GM12878 (cell line): ENCODE measurements at regions not wholly inside any gene's neighbourhood (a gene's known extent, or its start where the extent isn't known, plus 50 kb on each side); places are given as distances from the start of the nearest gene placed in this dataset.

ENCODE experiments used
- ATAC-seq: fragments of 200-7000 bp; cut with Tn5 transposase; 3 replicates; pipeline ENCODE4 v1.9.1; 2020; ENCODE audit warnings: mild to moderate bottlenecking, moderate library complexity
- BruUV-seq: library from RNA; stranded (reverse); fragments of 400-500 nt; replicated peaks from 2 replicates; lab custom pipeline; 2021; lab: Mats Ljungman, UMichigan
- CTCF ChIA-PET: fragments of 300-600 bp; sonication (Branson Sonifier 250); formaldehyde crosslinking; extraction: SDS; loops from one replicate; lab custom pipeline; 2021; ENCODE audit warnings: inconsistent platforms; lab: Yijun Ruan, JAX
- POLR2A ChIA-PET: fragments of 350-600 bp; formaldehyde crosslinking; extraction: SDS; loops from one replicate; lab custom pipeline; 2021; ENCODE audit warnings: inconsistent platforms; lab: Charles Lee
- RAD21 ChIA-PET: fragments of 300-600 bp; sonication (Branson Sonifier 250); formaldehyde crosslinking; loops from one replicate; lab custom pipeline; 2023; ENCODE audit warnings: antibody characterized with exemption; ENCODE audit not compliant: unreplicated experiment; lab: Charles Lee
- SMC1A ChIA-PET: fragments of 300-600 bp; sonication (Branson Sonifier 250); formaldehyde crosslinking; loops from one replicate; lab custom pipeline; 2023; ENCODE audit not compliant: unreplicated experiment, uncharacterized antibody; lab: Charles Lee
- DNase-seq: peaks from one replicate; pipeline ENCODE4 v3.0.0-alpha.2; 2011; ENCODE audit warnings: low read depth, low spot score
- FAIRE-seq: peaks from 3 replicates; lab custom pipeline; 2011; peaks lifted over from hg19 to GRCh38; lab: Jason Lieb, UNC
- H2AFZ ChIP-seq: 2 replicates; pipeline ENCODE4 v1.6.0; 2011; ENCODE audit warnings: low read depth, low read length, control low read depth; ENCODE audit not compliant: control insufficient read depth
- H3K27ac ChIP-seq: 2 replicates; pipeline ENCODE4 v1.5.1; 2011; ENCODE audit warnings: control low read depth; ENCODE audit not compliant: control insufficient read depth, insufficient read depth
- H3K27me3 ChIP-seq, 2 experiments: replicated peaks in 1 of 2; 2 replicates each; pipeline versions ENCODE4 v1.6.0 to v1.6.1; 2011; ENCODE audit warnings: low read length in 1 of 2; ENCODE audit not compliant: control insufficient read depth in 2 of 2, insufficient read depth in 2 of 2
- H3K36me3 ChIP-seq, 2 experiments: 2 replicates each; pipeline ENCODE4 v1.5.1; 2011; ENCODE audit warnings: low read length in 1 of 2; ENCODE audit not compliant: control insufficient read depth in 2 of 2, insufficient read depth in 2 of 2
- H3K4me1 ChIP-seq: 2 replicates; pipeline ENCODE4 v1.6.1; 2011; ENCODE audit warnings: mild to moderate bottlenecking, low read length, moderate library complexity, mixed read lengths; ENCODE audit not compliant: control insufficient read depth, insufficient read depth
- H3K4me2 ChIP-seq: 2 replicates; pipeline ENCODE4 v1.6.0; 2011; ENCODE audit warnings: control low read depth; ENCODE audit not compliant: control insufficient read depth, insufficient read depth
- H3K4me3 ChIP-seq: fragments of 200-600 bp; sonication (generic); 2 replicates; pipeline ENCODE4 v1.5.1; 2016
- H3K79me2 ChIP-seq: 2 replicates; pipeline ENCODE4 v1.6.0; 2011; ENCODE audit warnings: low read length; ENCODE audit not compliant: control insufficient read depth, insufficient read depth
- H3K9ac ChIP-seq: 2 replicates; pipeline ENCODE4 v1.8.0; 2011; ENCODE audit warnings: low read length, control low read depth, mixed read lengths; ENCODE audit not compliant: control insufficient read depth, insufficient read depth
- H3K9me3 ChIP-seq: replicated peaks from 3 replicates; pipeline ENCODE4 v1.5.1; 2011; ENCODE audit warnings: mild to moderate bottlenecking, low read length; ENCODE audit not compliant: control insufficient read depth, insufficient read depth
- H4K20me1 ChIP-seq: 2 replicates; pipeline ENCODE4 v1.6.0; 2011; ENCODE audit not compliant: control insufficient read depth, insufficient read depth
- CREM ChIP-seq: IDR thresholded peaks from 2 replicates; pipeline ENCODE4 v1.6.1; 2014; ENCODE audit warnings: antibody characterized with exemption, low read depth
- FOXM1 ChIP-seq: IDR thresholded peaks from 2 replicates; pipeline ENCODE4 v1.6.1; 2012; ENCODE audit warnings: low read depth, mild to moderate bottlenecking, inconsistent platforms, low read length, moderate library complexity
- MEF2B ChIP-seq: fragments of 450-650 bp; IDR thresholded peaks from 2 replicates; pipeline ENCODE4 v1.6.1; 2018; ENCODE audit warnings: mild to moderate bottlenecking, moderate library complexity; ENCODE audit not compliant: partially characterized antibody, poor library complexity, severe bottlenecking
- MYB ChIP-seq: fragments of 150-350 bp; IDR thresholded peaks from 2 replicates; pipeline ENCODE4 v1.6.1; 2014; ENCODE audit warnings: mild to moderate bottlenecking, low read depth, low read length, borderline replicate concordance
- MYC ChIP-seq: IDR thresholded peaks from 2 replicates; pipeline ENCODE4 v1.6.1; 2011; ENCODE audit warnings: mild to moderate bottlenecking, low read length, moderate library complexity, inconsistent platforms; ENCODE audit not compliant: insufficient read depth, insufficient replicate concordance, insufficient read length, severe bottlenecking
- NBN ChIP-seq: fragments of 450-650 bp; IDR thresholded peaks from 2 replicates; pipeline ENCODE4 v1.6.1; 2016
- NR2F1 ChIP-seq: fragments of 450-650 bp; conservative IDR thresholded peaks from 2 replicates; pipeline ENCODE4 v1.6.1; 2017; ENCODE audit warnings: mild to moderate bottlenecking
- RAD21 ChIP-seq: IDR thresholded peaks from 2 replicates; pipeline ENCODE4 v1.6.1; 2011; ENCODE audit warnings: mild to moderate bottlenecking, low read depth, low read length, moderate library complexity; ENCODE audit not compliant: insufficient read depth
- RB1 ChIP-seq: fragments of 450-650 bp; formaldehyde crosslinking; IDR thresholded peaks from 2 replicates; pipeline ENCODE4 v1.6.1; 2017; ENCODE audit warnings: mild to moderate bottlenecking, borderline replicate concordance
- RUNX3 ChIP-seq: IDR thresholded peaks from 2 replicates; pipeline ENCODE4 v1.6.1; 2012; ENCODE audit warnings: low read length, inconsistent platforms
- SMAD1 ChIP-seq: fragments of 450-650 bp; IDR thresholded peaks from 2 replicates; pipeline ENCODE4 v1.6.1; 2018; ENCODE audit warnings: mild to moderate bottlenecking, low read depth; ENCODE audit not compliant: partially characterized antibody
- SMARCA5 ChIP-seq: fragments of 450-650 bp; IDR thresholded peaks from 2 replicates; pipeline ENCODE4 v1.6.1; 2017; ENCODE audit warnings: mild to moderate bottlenecking
- WRNIP1 ChIP-seq: IDR thresholded peaks from 2 replicates; pipeline ENCODE4 v1.6.1; 2011; ENCODE audit warnings: low read depth, low read length, improper control_type of control experiment, borderline replicate concordance
- YY1 ChIP-seq: IDR thresholded peaks from 2 replicates; pipeline ENCODE4 v1.6.1; 2011; ENCODE audit warnings: low read depth, mild to moderate bottlenecking, low read length
- ZBED1 ChIP-seq: IDR thresholded peaks from 2 replicates; pipeline ENCODE4 v1.6.1; 2016; ENCODE audit warnings: borderline replicate concordance
- ZNF24 ChIP-seq: fragments of 450-650 bp; IDR thresholded peaks from 2 replicates; pipeline ENCODE4 v1.6.1; 2017; ENCODE audit warnings: antibody characterized with exemption, mild to moderate bottlenecking
- ZNF622 ChIP-seq: fragments of 450-650 bp; IDR thresholded peaks from 2 replicates; pipeline ENCODE4 v1.6.1; 2017; ENCODE audit warnings: mild to moderate bottlenecking, inconsistent platforms
- WGBS: methylation state at CpG from one replicate; pipeline ENCODE4 v1.1.6; 2016; ENCODE audit warnings: low lambda C conversion rate; ENCODE audit not compliant: insufficient replicate concordance, insufficient coverage; ENCODE audit errors: missing lambda C conversion rate; 5-methylcytosine and 5-hydroxymethylcytosine counted together
- in situ Hi-C: fragments of 300-500 bp; cut with MboI; formaldehyde crosslinking; loops from 9 replicates; pipeline ENCODE4 v1.14.3; 2018; ENCODE audit warnings: mixed read lengths
- intact Hi-C: fragments of 100-400 bp; cut with micrococcal nuclease; formaldehyde crosslinking; loops from one replicate; pipeline ENCODE4 v1.14.2; 2022; ENCODE audit not compliant: unreplicated experiment
- TF ChIP-seq, protein P1 (sequence below): fragments of 450-650 bp; IDR thresholded peaks from 2 replicates; pipeline ENCODE4 v1.6.1; 2018; ENCODE audit warnings: borderline replicate concordance, mild to moderate bottlenecking; ENCODE audit not compliant: partially characterized antibody
- TF ChIP-seq, protein P2 (sequence below): IDR thresholded peaks from 2 replicates; pipeline ENCODE4 v1.6.1; 2011; ENCODE audit warnings: low read depth, low read length, improper control_type of control experiment, borderline replicate concordance

DNA sequence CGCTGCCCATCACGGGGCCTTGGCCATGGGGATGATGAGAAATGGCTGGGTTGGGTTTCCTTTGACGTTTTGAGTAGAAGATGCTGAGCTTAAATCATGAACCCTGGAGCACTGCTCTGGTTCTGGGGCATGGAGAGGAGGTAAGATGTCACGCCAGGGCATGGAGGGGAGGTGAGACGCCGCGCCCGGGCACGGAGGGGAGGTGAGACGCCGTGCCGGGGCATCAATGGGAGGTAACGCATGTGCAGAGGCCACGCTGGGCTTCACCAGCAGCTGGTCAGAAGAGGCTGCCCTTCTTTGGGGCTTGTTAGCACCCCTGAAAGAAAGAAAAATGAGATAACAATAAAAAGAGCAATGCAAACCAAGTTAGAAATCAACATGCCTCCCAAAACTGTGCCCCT, 322.5 kb upstream of the IRX4 start:
- in situ Hi-C loops = no loop called here

DNA sequence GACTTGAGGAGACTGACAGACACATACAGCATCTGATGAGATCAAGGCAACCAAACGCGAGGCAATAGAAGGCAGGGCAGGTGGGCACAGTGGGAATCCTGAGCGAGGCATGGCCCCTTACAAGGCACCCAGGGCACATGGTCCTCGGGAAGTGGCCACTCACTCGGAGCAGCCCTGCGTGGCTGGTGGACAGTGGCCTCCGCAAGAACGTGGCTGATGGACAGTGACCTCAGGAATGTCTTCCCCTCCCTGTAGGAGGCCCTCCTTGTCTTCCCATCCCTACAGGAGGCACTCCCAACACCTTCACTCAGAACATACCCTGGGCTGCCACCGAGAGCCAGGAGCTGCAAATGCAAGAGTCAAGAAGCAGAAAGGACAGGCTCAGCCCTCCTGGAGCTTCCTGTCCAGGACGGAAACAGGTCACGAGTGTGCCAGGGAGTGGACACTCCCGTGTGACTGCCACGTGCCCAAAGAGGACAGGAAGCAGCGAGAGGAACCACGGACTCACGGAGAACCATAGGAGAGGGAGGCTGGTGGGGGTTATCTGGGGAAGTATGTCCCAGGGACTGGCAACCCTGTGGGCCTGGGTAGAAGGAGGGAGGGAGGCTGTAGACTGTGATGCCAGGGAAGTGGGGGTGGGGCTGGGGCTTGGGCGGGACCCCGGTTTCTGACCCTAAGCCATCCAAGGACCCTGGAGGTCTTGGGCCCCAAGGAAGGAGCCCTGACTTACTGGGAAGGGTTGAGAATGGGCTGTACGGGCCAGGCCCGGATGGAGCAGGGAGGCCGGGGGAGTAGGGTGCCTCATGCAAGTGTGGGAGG, 321.9 kb upstream of the IRX4 start:
- FAIRE-seq (no peak), DNase-seq (no peak), ATAC-seq (no peak)
- POLR2A ChIA-PET = no interaction called here
- no peaks in the 10 kb centered on the region for H3K36me3 ChIP-seq
- no peak overlapping the region for H3K4me2 ChIP-seq
- RAD21 ChIA-PET = no interaction called here
- in situ Hi-C loops (no loop called here), intact Hi-C loops (no loop called here)
- CTCF ChIA-PET = no interaction called here
- no peaks in the 10 kb centered on the region for H4K20me1 ChIP-seq
- H3K79me2 ChIP-seq = no peaks in the 10 kb centered on the region
- no peaks in the 10 kb centered on the region for H3K4me1 ChIP-seq
- no peaks in the 10 kb centered on the region for H3K9me3 ChIP-seq
- BruUV-seq = no TSS peak
- no peak overlapping the region for H3K9ac ChIP-seq
- H3K27me3 ChIP-seq = no peaks in the 10 kb centered on the region
- H3K27ac ChIP-seq = no peak overlapping the region
- H3K4me3 ChIP-seq = no peak overlapping the region
- 45% methylated on average over 21 of the region's 21 CpGs for WGBS
- SMC1A ChIA-PET = no interaction called here
- H2AFZ ChIP-seq = no peak overlapping the region
- TF ChIP-seq RUNX3 (no peak), SMAD1 (no peak), WRNIP1 (no peak), SMARCA5 (no peak), ZBED1 (no peak), ZNF24 (no peak), MYB (no peak), FOXM1 (no peak), YY1 (no peak), CREM (no peak), RAD21 (no peak)
- TF ChIP-seq, protein P1, sequence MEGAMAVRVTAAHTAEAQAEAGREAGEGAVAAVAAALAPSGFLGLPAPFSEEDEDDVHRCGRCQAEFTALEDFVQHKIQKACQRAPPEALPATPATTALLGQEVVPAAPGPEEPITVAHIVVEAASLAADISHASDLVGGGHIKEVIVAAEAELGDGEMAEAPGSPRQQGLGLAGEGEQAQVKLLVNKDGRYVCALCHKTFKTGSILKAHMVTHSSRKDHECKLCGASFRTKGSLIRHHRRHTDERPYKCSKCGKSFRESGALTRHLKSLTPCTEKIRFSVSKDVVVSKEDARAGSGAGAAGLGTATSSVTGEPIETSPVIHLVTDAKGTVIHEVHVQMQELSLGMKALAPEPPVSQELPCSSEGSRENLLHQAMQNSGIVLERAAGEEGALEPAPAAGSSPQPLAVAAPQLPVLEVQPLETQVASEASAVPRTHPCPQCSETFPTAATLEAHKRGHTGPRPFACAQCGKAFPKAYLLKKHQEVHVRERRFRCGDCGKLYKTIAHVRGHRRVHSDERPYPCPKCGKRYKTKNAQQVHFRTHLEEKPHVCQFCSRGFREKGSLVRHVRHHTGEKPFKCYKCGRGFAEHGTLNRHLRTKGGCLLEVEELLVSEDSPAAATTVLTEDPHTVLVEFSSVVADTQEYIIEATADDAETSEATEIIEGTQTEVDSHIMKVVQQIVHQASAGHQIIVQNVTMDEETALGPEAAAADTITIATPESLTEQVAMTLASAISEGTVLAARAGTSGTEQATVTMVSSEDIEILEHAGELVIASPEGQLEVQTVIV = no peak
- TF ChIP-seq, protein P2, sequence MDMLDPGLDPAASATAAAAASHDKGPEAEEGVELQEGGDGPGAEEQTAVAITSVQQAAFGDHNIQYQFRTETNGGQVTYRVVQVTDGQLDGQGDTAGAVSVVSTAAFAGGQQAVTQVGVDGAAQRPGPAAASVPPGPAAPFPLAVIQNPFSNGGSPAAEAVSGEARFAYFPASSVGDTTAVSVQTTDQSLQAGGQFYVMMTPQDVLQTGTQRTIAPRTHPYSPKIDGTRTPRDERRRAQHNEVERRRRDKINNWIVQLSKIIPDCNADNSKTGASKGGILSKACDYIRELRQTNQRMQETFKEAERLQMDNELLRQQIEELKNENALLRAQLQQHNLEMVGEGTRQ = no peak

More for the DNA sequence above, 322.5 kb upstream of the IRX4 start:
- RAD21 ChIA-PET = no interaction called here
- H3K27me3 ChIP-seq = no peaks in the 10 kb centered on the region
- CTCF ChIA-PET = no interaction called here
- no peaks in the 10 kb centered on the region for H4K20me1 ChIP-seq
- DNase-seq = no peak
- TF ChIP-seq RB1 (no peak), NR2F1 (no peak), MYC (no peak), ZNF622 (no peak), MEF2B (no peak), NBN (no peak)
- no peaks in the 10 kb centered on the region for H3K4me1 ChIP-seq
- no TSS peak for BruUV-seq
- POLR2A ChIA-PET = no interaction called here
- H3K27ac ChIP-seq = no peak overlapping the region
- intact Hi-C loops = no loop called here
- H3K9me3 ChIP-seq = no peaks in the 10 kb centered on the region
- no peak for ATAC-seq
- H2AFZ ChIP-seq = no peak overlapping the region
- no peak overlapping the region for H3K4me2 ChIP-seq
- FAIRE-seq = no peak
- no peaks in the 10 kb centered on the region for H3K79me2 ChIP-seq
- no peaks in the 10 kb centered on the region for H3K36me3 ChIP-seq
- H3K9ac ChIP-seq = no peak overlapping the region
- no peak overlapping the region for H3K4me3 ChIP-seq
- SMC1A ChIA-PET = no interaction called here
- 69% methylated on average over 12 of the region's 14 CpGs for WGBS
